CD14-positive monocyte (primary cell): ENCODE measurements at regions not wholly inside any gene's neighbourhood (a gene's known extent, or its start where the extent isn't known, plus 50 kb on each side); places are given as distances from the start of the nearest gene placed in this dataset.

ENCODE experiments used
- DNase-seq, 3 donors: peaks; one replicate each; pipeline ENCODE4 v3.0.0-alpha.2; 2011 to 2022
- H2AFZ ChIP-seq: 2 replicates; pipeline ENCODE4 v1.6.0; 2012; ENCODE audit warnings: mild to moderate bottlenecking, low read depth, low read length, inconsistent platforms; ENCODE audit not compliant: insufficient read depth, poor library complexity, severe bottlenecking
- H3K27ac ChIP-seq, 2 donors: 1 replicate in 1 of 2; 2 replicates in 1 of 2; pipeline ENCODE4 v1.5.1; 2012 to 2013; ENCODE audit warnings: low read length in 2 of 2, control low read depth in 1 of 2, inconsistent platforms in 1 of 2, low read depth in 1 of 2, mild to moderate bottlenecking in 1 of 2
- H3K27me3 ChIP-seq, 2 donors: one replicate each; pipeline versions ENCODE4 v1.6.0 to v1.6.1; 2011 to 2013; ENCODE audit warnings: low read length in 2 of 2; ENCODE audit not compliant: control insufficient read depth in 2 of 2, insufficient read depth in 2 of 2
- H3K36me3 ChIP-seq, 2 donors: replicated peaks in 1 of 2; 1 replicate in 1 of 2; 2 replicates in 1 of 2; pipeline versions ENCODE4 v1.5.1 to v1.6.1; 2012 to 2013; ENCODE audit warnings: low read length in 2 of 2, control low read depth in 1 of 2, inconsistent platforms in 1 of 2, mild to moderate bottlenecking in 1 of 2; ENCODE audit not compliant: insufficient read depth in 2 of 2, control insufficient read depth in 1 of 2
- H3K4me1 ChIP-seq, 2 donors: 1 replicate in 1 of 2; 2 replicates in 1 of 2; pipeline versions ENCODE4 v1.5.1 to v1.6.1; 2012 to 2013; ENCODE audit warnings: low read length in 2 of 2, control low read depth in 1 of 2, inconsistent platforms in 1 of 2, mild to moderate bottlenecking in 1 of 2, moderate library complexity in 1 of 2; ENCODE audit not compliant: insufficient read depth in 2 of 2, control insufficient read depth in 1 of 2
- H3K4me2 ChIP-seq: replicated peaks from 2 replicates; pipeline ENCODE3; 2012; ENCODE audit warnings: low read length, moderate library complexity, mild to moderate bottlenecking; ENCODE audit not compliant: poor library complexity, severe bottlenecking; ENCODE audit errors: extremely low read depth
- H3K4me3 ChIP-seq, 3 experiments: fragments of 200-600 bp in 1 of 3; sonication (generic) in 1 of 3; replicated peaks in 1 of 3; 1 replicate in 2 of 3; 2 replicates in 1 of 3; pipeline ENCODE4 v1.5.1; 2011 to 2013; ENCODE audit warnings: low read length in 3 of 3, mild to moderate bottlenecking in 3 of 3, control low read depth in 2 of 3, low read depth in 2 of 3, inconsistent platforms in 1 of 3, moderate library complexity in 1 of 3
- H3K79me2 ChIP-seq: 2 replicates; pipeline ENCODE4 v1.6.0; 2012; ENCODE audit warnings: mild to moderate bottlenecking, control low read depth, inconsistent platforms, low read length, moderate library complexity; ENCODE audit not compliant: insufficient read depth
- H3K9ac ChIP-seq: 2 replicates; pipeline ENCODE4 v1.6.0; 2017; ENCODE audit warnings: low read length, mild to moderate bottlenecking; ENCODE audit not compliant: insufficient read depth, poor library complexity, severe bottlenecking
- H3K9me3 ChIP-seq, 2 donors: replicated peaks in 1 of 2; 1 replicate in 1 of 2; 2 replicates in 1 of 2; pipeline versions ENCODE4 v1.5.1 to v1.6.1; 2012 to 2013; ENCODE audit warnings: low read length in 2 of 2, control low read depth in 1 of 2; ENCODE audit not compliant: control insufficient read depth in 1 of 2, insufficient read depth in 1 of 2
- H4K20me1 ChIP-seq: 2 replicates; pipeline ENCODE4 v1.6.0; 2012; ENCODE audit warnings: mild to moderate bottlenecking, low read length, control low read depth, moderate library complexity; ENCODE audit not compliant: insufficient read depth
- H3K27ac Mint-ChIP-seq, 7 donors: one replicate each; pipeline ENCODE4 v1.8.0; 2020; ENCODE audit warnings: mild to moderate bottlenecking in 7 of 7, mixed read lengths in 7 of 7, moderate library complexity in 6 of 7, inconsistent platforms in 2 of 7
- H3K27me3 Mint-ChIP-seq, 3 donors: one replicate each; pipeline ENCODE4 v1.8.0; 2021 to 2022; ENCODE audit warnings: low read depth in 3 of 3, mild to moderate bottlenecking in 3 of 3, mixed read lengths in 3 of 3, moderate library complexity in 3 of 3, inconsistent platforms in 1 of 3
- H3K36me3 Mint-ChIP-seq, 2 donors: one replicate each; pipeline ENCODE4 v1.8.0; 2020; ENCODE audit warnings: mixed read lengths in 2 of 2, inconsistent platforms in 1 of 2, mild to moderate bottlenecking in 1 of 2
- H3K4me1 Mint-ChIP-seq: one replicate; pipeline ENCODE4 v1.8.0; 2020; ENCODE audit warnings: mild to moderate bottlenecking, mixed read lengths
- H3K4me3 Mint-ChIP-seq, 2 donors: one replicate each; pipeline ENCODE4 v1.8.0; 2020; ENCODE audit warnings: mild to moderate bottlenecking in 2 of 2, mixed read lengths in 2 of 2, moderate library complexity in 1 of 2
- H3K9me3 Mint-ChIP-seq, 7 donors: one replicate each; pipeline ENCODE4 v1.8.0; 2020 to 2022; ENCODE audit warnings: mixed read lengths in 7 of 7, mild to moderate bottlenecking in 6 of 7, moderate library complexity in 6 of 7, inconsistent platforms in 2 of 7
- WGBS: methylation state at CpG from one replicate; pipeline ENCODE4 v1.1.5; 2013; ENCODE audit warnings: missing lambda C conversion rate; ENCODE audit not compliant: insufficient coverage; 5-methylcytosine and 5-hydroxymethylcytosine counted together
- intact Hi-C, 2 donors: fragments of 100-400 bp; cut with micrococcal nuclease; formaldehyde crosslinking; loops; one replicate each; pipeline versions ENCODE4 v1.15.0 to v1.15.1; 2023
- TF ChIP-seq, protein P1 (sequence below): fragments of 200-600 bp; IDR thresholded peaks from one replicate; pipeline ENCODE4 v1.8.0; 2022; ENCODE audit warnings: antibody characterized with exemption, mild to moderate bottlenecking

DNA sequence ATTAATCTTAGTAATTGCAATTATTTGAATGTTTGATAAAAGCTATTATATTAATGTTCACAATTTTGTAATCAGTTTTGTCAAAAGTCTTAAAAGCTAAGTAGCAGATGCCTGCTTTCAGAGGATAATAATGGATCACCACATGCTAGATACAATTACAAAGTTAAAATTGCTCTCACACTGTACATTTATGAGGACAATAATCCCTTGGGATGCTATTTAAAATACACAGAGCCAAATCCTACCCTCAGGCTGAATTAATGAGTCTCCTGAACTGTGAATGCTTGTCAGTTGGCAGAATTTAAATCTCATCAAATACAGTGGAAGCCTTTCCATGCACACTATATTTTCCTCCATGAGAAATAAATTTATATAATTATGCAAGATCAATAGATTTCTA lies 153.3 kb upstream of the SYNCRIP start:
- Histone ChIP-seq H3K9ac (no peak overlapping the region), H4K20me1 (no peaks in the 10 kb centered on the region), H3K4me3 (no peak overlapping the region), H2AFZ (no peak overlapping the region), H3K79me2 (no peaks in the 10 kb centered on the region), H3K9me3 (no peaks in the 10 kb centered on the region), H3K27me3 (no peaks in the 10 kb centered on the region), H3K27ac (no peak overlapping the region), H3K4me2 (no peak overlapping the region), H3K36me3 (no peaks in the 10 kb centered on the region), H3K4me1 (no peaks in the 10 kb centered on the region)
- intact Hi-C loops, result no loop called here
- no peak overlapping the region for H3K27ac Mint-ChIP-seq
- DNase-seq, result no peak
- peaks cover 0 to 3% (median 2%) of the 10 kb centered on the region in 3 donors for H3K27me3 Mint-ChIP-seq
- no peak overlapping the region for H3K4me3 Mint-ChIP-seq
- peaks cover 0 to 11% (median 7%) of the 10 kb centered on the region in 7 donors for H3K9me3 Mint-ChIP-seq
- TF ChIP-seq, protein P1, sequence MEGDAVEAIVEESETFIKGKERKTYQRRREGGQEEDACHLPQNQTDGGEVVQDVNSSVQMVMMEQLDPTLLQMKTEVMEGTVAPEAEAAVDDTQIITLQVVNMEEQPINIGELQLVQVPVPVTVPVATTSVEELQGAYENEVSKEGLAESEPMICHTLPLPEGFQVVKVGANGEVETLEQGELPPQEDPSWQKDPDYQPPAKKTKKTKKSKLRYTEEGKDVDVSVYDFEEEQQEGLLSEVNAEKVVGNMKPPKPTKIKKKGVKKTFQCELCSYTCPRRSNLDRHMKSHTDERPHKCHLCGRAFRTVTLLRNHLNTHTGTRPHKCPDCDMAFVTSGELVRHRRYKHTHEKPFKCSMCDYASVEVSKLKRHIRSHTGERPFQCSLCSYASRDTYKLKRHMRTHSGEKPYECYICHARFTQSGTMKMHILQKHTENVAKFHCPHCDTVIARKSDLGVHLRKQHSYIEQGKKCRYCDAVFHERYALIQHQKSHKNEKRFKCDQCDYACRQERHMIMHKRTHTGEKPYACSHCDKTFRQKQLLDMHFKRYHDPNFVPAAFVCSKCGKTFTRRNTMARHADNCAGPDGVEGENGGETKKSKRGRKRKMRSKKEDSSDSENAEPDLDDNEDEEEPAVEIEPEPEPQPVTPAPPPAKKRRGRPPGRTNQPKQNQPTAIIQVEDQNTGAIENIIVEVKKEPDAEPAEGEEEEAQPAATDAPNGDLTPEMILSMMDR, result no peak
- no peaks in the 10 kb centered on the region for H3K4me1 Mint-ChIP-seq
- no peaks in the 10 kb centered on the region for H3K36me3 Mint-ChIP-seq

DNA sequence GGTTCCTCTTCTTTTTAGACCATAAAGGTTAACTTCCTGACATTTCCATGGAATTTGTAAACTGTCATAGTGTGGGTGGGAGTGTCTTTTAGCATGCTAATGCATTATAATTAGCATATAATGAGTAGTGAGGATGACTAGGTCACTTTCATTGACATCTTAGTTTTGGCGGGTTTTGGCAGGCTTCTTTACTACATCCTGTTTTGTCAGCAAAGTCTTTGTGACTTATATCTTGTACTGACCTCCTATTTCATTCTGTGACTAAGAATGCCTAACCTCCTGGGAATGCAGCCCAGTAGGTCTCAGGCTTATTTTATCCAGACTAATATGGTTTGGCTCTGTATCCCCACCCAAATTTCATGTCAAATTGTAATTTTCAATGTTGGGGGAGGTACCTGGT lies 149.6 kb upstream of the SYNCRIP start:
- DNase-seq, result no peak
- H2AFZ ChIP-seq, result no peak overlapping the region
- H3K9me3 ChIP-seq, result peaks cover 8 to 20% of the 10 kb centered on the region in 2 donors
- H3K4me2 ChIP-seq, result no peak overlapping the region
- no peak overlapping the region for H3K4me3 ChIP-seq
- H3K27ac Mint-ChIP-seq, result no peak overlapping the region
- no CpG with 5 or more reads among the region's 1 CpG for WGBS
- H3K4me3 Mint-ChIP-seq, result no peak overlapping the region
- H3K27me3 ChIP-seq, result no peaks in the 10 kb centered on the region
- H3K27me3 Mint-ChIP-seq, result peaks cover 0 to 1% (median 0%) of the 10 kb centered on the region in 3 donors
- H3K4me1 ChIP-seq, result no peaks in the 10 kb centered on the region
- H4K20me1 ChIP-seq, result no peaks in the 10 kb centered on the region
- H3K9ac ChIP-seq, result no peak overlapping the region
- H3K36me3 Mint-ChIP-seq, result no peaks in the 10 kb centered on the region
- H3K27ac ChIP-seq, result no peak overlapping the region
- no peaks in the 10 kb centered on the region for H3K36me3 ChIP-seq
- intact Hi-C loops, result no loop called here
- no peaks in the 10 kb centered on the region for H3K79me2 ChIP-seq
- H3K9me3 Mint-ChIP-seq, result peaks cover 0 to 26% (median 11%) of the 10 kb centered on the region in 7 donors
- TF ChIP-seq, protein P1, result no peak
- H3K4me1 Mint-ChIP-seq, result no peaks in the 10 kb centered on the region
